Testis (tissue), 2 donors: ENCODE measurements at regions not wholly inside any gene's neighbourhood (a gene's known extent, or its start where the extent isn't known, plus 50 kb on each side); places are given as distances from the start of the nearest gene placed in this dataset.

Experiments
- POLR2A ChIP-seq: fragments of 450-650 bp; IDR thresholded peaks from one replicate; pipeline ENCODE4 v1.6.1; 2017; ENCODE audit warnings: antibody characterized with exemption, mild to moderate bottlenecking, moderate library complexity
- TF ChIP-seq, protein P1 (sequence below), 3 experiments: fragments of 450-650 bp in 2 of 3; fragments of 200-600 bp in 1 of 3; sonication (generic) in 1 of 3; IDR thresholded peaks; one replicate each; pipeline ENCODE4 v1.5.1; 2016 to 2019; ENCODE audit warnings: antibody characterized with exemption in 3 of 3, mild to moderate bottlenecking in 2 of 3, moderate library complexity in 1 of 3

DNA sequence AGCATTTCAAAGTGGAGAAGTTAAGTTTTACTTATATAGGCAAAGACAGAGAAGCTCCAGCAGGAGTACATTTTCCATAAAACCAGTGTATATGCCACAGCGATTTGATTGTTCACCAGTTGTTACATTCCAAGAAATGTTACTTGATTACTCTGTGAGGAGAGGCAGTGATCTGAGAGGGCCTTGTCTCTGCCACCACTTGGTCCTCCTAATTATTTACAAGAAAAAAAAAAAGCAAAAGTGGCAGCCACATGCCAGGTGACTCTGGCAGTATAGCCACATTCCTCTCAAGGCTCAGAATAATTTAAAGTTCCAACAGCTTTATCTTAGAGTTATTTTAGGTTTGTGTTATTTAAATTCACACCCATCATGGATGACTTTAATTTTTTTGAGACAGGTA is 1077.8 kb downstream of the ZPLD1 start:
- no peak for TF ChIP-seq POLR2A
- TF ChIP-seq, protein P1, sequence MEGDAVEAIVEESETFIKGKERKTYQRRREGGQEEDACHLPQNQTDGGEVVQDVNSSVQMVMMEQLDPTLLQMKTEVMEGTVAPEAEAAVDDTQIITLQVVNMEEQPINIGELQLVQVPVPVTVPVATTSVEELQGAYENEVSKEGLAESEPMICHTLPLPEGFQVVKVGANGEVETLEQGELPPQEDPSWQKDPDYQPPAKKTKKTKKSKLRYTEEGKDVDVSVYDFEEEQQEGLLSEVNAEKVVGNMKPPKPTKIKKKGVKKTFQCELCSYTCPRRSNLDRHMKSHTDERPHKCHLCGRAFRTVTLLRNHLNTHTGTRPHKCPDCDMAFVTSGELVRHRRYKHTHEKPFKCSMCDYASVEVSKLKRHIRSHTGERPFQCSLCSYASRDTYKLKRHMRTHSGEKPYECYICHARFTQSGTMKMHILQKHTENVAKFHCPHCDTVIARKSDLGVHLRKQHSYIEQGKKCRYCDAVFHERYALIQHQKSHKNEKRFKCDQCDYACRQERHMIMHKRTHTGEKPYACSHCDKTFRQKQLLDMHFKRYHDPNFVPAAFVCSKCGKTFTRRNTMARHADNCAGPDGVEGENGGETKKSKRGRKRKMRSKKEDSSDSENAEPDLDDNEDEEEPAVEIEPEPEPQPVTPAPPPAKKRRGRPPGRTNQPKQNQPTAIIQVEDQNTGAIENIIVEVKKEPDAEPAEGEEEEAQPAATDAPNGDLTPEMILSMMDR (IDR thresholded peaks at IDR 0.05) = no peak
